IMR-90 (cell line): ENCODE measurements at regions not wholly inside any gene's neighbourhood (a gene's known extent, or its start where the extent isn't known, plus 50 kb on each side); places are given as distances from the start of the nearest gene placed in this dataset.

Source experiments
- MXI1 ChIP-seq: IDR thresholded peaks from 2 replicates; pipeline ENCODE4 v1.6.1; 2012; ENCODE audit warnings: low read depth, mild to moderate bottlenecking, low read length, moderate library complexity, borderline replicate concordance
- TF ChIP-seq, protein P1 (sequence below): fragments of 150-350 bp; IDR thresholded peaks from 2 replicates; pipeline ENCODE4 v1.6.1; 2017; ENCODE audit warnings: mild to moderate bottlenecking, antibody characterized with exemption, low read length, low read depth
- TF ChIP-seq, protein P2 (sequence below): fragments of 150-350 bp; IDR thresholded peaks from 2 replicates; pipeline ENCODE4 v1.6.1; 2016; ENCODE audit warnings: low read depth, mild to moderate bottlenecking, low read length, moderate library complexity, borderline replicate concordance

DNA sequence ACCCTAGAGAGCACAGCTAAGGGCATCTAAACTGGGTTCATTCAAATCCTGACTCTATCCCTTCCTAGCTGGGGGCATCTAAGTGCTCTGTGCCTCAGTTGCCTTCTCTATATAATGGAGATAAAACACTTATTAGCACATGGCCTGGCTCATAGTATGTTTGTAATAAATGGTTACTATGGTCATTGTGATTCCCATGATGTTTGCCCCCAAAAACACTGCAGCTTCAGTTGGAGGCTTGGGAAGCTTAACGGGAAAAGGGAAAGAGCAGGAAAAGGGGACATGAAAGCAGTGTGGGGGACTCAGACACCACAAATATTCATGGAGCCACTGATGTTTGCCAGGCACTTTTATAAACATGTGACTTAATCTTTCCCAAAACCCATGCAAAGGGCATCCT, 118.1 kb downstream of the INHBB start (continued):
- TF ChIP-seq, protein P1, sequence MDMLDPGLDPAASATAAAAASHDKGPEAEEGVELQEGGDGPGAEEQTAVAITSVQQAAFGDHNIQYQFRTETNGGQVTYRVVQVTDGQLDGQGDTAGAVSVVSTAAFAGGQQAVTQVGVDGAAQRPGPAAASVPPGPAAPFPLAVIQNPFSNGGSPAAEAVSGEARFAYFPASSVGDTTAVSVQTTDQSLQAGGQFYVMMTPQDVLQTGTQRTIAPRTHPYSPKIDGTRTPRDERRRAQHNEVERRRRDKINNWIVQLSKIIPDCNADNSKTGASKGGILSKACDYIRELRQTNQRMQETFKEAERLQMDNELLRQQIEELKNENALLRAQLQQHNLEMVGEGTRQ: no peak
- TF ChIP-seq MXI1: no peak
- TF ChIP-seq, protein P2, sequence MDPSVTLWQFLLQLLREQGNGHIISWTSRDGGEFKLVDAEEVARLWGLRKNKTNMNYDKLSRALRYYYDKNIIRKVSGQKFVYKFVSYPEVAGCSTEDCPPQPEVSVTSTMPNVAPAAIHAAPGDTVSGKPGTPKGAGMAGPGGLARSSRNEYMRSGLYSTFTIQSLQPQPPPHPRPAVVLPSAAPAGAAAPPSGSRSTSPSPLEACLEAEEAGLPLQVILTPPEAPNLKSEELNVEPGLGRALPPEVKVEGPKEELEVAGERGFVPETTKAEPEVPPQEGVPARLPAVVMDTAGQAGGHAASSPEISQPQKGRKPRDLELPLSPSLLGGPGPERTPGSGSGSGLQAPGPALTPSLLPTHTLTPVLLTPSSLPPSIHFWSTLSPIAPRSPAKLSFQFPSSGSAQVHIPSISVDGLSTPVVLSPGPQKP: no peak
